Type B pancreatic cell (in vitro differentiated cells): ENCODE measurements at regions not wholly inside any gene's neighbourhood (a gene's known extent, or its start where the extent isn't known, plus 50 kb on each side); places are given as distances from the start of the nearest gene placed in this dataset.

Experiments used
- DNase-seq: peaks from one replicate; pipeline ENCODE4 v3.0.0; 2021; ENCODE audit warnings: mixed read lengths; ENCODE audit not compliant: unreplicated experiment; ENCODE audit errors: extremely low spot score
- H3K27ac Mint-ChIP-seq: 2 replicates; pipeline ENCODE4 v1.8.0; 2021; ENCODE audit warnings: mild to moderate bottlenecking, mixed read lengths
- H3K27me3 Mint-ChIP-seq: 2 replicates; pipeline ENCODE4 v1.8.0; 2021; ENCODE audit warnings: mixed read lengths
- H3K36me3 Mint-ChIP-seq: 2 replicates; pipeline ENCODE4 v1.8.0; 2021; ENCODE audit warnings: mixed read lengths
- H3K4me1 Mint-ChIP-seq: one replicate; pipeline ENCODE4 v1.8.0; 2021; ENCODE audit warnings: mixed read lengths; ENCODE audit not compliant: unreplicated experiment
- H3K4me3 Mint-ChIP-seq: 2 replicates; pipeline ENCODE4 v1.8.0; 2021; ENCODE audit warnings: mild to moderate bottlenecking, mixed read lengths
- H3K9me3 Mint-ChIP-seq: 2 replicates; pipeline ENCODE4 v1.8.0; 2021; ENCODE audit warnings: mixed read lengths
- CTCF ChIP-seq: fragments of 200-600 bp; sonication (generic); conservative IDR thresholded peaks from 2 replicates; pipeline ENCODE4 v1.5.0; 2021; ENCODE audit warnings: antibody characterized with exemption, mild to moderate bottlenecking

DNA sequence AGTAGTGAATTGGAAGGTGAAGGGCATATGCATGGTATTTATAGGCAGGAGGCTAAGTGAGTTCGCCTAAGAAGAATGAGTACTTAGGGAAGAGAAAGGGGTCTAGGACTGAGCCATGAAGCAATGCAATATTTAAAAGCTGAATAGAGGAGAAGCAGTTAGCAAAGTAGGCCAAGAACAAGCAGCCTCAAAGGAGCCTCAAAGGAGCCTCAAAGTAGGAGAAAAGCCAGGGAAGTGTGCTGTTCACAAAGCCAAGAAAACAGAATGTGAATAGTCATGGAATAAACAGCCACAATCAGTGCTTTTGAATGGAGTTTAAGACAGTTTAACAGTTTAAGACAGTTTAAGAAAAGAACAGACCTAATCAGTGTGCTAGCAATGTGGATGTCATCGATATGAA is 762.0 kb downstream of the SORCS1 start:
- DNase-seq = no peak
- Mint-ChIP-seq H3K27me3 (peaks cover 3% of the 10 kb centered on the region), H3K9me3 (no peaks in the 10 kb centered on the region), H3K27ac (no peak overlapping the region), H3K4me1 (no peaks in the 10 kb centered on the region), H3K4me3 (no peak overlapping the region), H3K36me3 (no peaks in the 10 kb centered on the region)
- TF ChIP-seq CTCF = no peak

DNA sequence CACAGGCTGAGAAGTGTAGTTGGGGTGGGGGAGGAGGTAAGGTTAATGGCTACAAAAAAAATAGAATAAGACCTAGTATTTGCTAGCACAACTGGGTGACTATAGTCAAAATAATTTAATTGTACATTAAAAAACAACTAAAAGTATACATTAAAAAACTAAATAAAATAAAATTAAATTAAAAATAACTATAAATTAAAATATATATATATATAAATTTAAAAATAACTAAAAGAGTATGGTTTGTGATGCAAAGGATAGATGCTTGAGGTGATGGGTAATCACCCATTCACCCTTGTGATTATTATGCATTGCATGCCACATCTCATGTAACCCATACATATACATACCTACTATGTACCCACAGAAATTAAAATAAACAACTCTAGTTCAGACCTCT is 762.5 kb downstream of the SORCS1 start:
- H3K9me3 Mint-ChIP-seq = no peaks in the 10 kb centered on the region
- H3K4me1 Mint-ChIP-seq = no peaks in the 10 kb centered on the region
- no peak overlapping the region for H3K4me3 Mint-ChIP-seq
- H3K36me3 Mint-ChIP-seq = no peaks in the 10 kb centered on the region
- no peak overlapping the region for H3K27ac Mint-ChIP-seq
- no peak for TF ChIP-seq CTCF
- DNase-seq = no peak
- H3K27me3 Mint-ChIP-seq = peaks cover 3% of the 10 kb centered on the region

- TF ChIP-seq CTCF = peak; percentile 42
- Mint-ChIP-seq H3K4me3 (no peak overlapping the region), H3K27me3 (peaks cover 3% of the 10 kb centered on the region), H3K27ac (no peak overlapping the region), H3K9me3 (no peaks in the 10 kb centered on the region), H3K36me3 (no peaks in the 10 kb centered on the region), H3K4me1 (no peaks in the 10 kb centered on the region)
- no peak for DNase-seq
Measured at GRCh38 chr10:106401161-106401560, 763.3 kb downstream of the SORCS1 start.

- Mint-ChIP-seq H3K27ac (no peak overlapping the region), H3K27me3 (no peaks in the 10 kb centered on the region), H3K9me3 (no peaks in the 10 kb centered on the region), H3K36me3 (no peaks in the 10 kb centered on the region), H3K4me3 (no peak overlapping the region), H3K4me1 (no peaks in the 10 kb centered on the region)
- no peak for TF ChIP-seq CTCF
- no peak for DNase-seq
Measured at GRCh38 chr10:106399112-106399511, 765.4 kb downstream of the SORCS1 start.

DNA sequence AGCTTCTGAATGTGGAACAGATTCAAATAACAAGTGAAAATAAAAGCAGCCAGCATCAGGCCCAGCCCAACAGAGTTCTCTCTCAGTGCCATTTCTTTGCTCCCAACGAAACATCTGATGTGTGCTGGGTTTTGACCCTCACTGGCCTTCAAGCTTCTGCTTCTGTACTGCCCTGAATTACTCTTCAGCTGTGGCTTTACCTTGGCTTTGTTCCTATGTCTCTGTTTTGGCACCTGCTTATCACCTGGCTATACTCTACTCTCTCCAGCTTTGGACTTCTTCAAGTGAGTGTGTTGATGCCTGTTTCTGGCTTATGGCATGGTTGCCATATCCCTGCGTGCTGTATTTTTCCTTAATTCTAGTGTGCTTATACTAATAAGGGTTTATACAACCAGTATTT is 768.3 kb downstream of the SORCS1 start:
- Mint-ChIP-seq H3K27ac (no peak overlapping the region), H3K27me3 (no peaks in the 10 kb centered on the region), H3K36me3 (no peaks in the 10 kb centered on the region), H3K4me3 (no peak overlapping the region), H3K4me1 (no peaks in the 10 kb centered on the region), H3K9me3 (no peaks in the 10 kb centered on the region)
- no peak for TF ChIP-seq CTCF
- DNase-seq = no peak
